K562 (cell line): ENCODE measurements at regions not wholly inside any gene's neighbourhood (a gene's known extent, or its start where the extent isn't known, plus 50 kb on each side); places are given as distances from the start of the nearest gene placed in this dataset.

Source experiments
- ATAC-seq: fragments of 200-7000 bp; cut with Tn5 transposase; 3 replicates; pipeline ENCODE4 v1.9.1; 2020; ENCODE audit warnings: moderate library complexity
- BruUV-seq: library from RNA; stranded (reverse); fragments of 400-500 nt; replicated peaks from 2 replicates; lab custom pipeline; 2021; lab: Mats Ljungman, UMichigan
- CTCF ChIA-PET: fragments of 300-600 bp; formaldehyde crosslinking; extraction: SDS; loops from one replicate; lab custom pipeline; 2021; ENCODE audit warnings: low intra/inter-chr PET ratio; lab: Yijun Ruan, JAX
- POLR2A ChIA-PET: fragments of 300-600, 350-650 bp; sonication (Branson Sonifier 250); formaldehyde crosslinking; extraction: SDS; loops from one replicate; lab custom pipeline; 2021; ENCODE audit warnings: antibody characterized with exemption, inconsistent platforms; lab: Yijun Ruan, JAX
- DNase-seq, 4 experiments: peaks; one replicate each; pipeline versions ENCODE4 v3.0.0 to v3.0.0-alpha.2; 2011 to 2018; ENCODE audit warnings: low spot score in 3 of 4, mixed read lengths in 3 of 4; ENCODE audit errors: extremely low read depth in 1 of 4
- FAIRE-seq: peaks from 2 replicates; lab custom pipeline; 2011; peaks lifted over from hg19 to GRCh38; lab: Jason Lieb, UNC
- H2AFZ ChIP-seq: 2 replicates; pipeline ENCODE4 v1.6.0; 2011; ENCODE audit warnings: low read depth, low read length, control low read depth, inconsistent platforms
- H3K27ac ChIP-seq: fragments of 200-600 bp; 3 replicates; pipeline ENCODE4 v1.8.0; 2011; ENCODE audit warnings: low read depth, mild to moderate bottlenecking, control low read depth, inconsistent platforms, low read length, moderate library complexity, mixed read lengths; ENCODE audit errors: extremely low read depth
- H3K27me3 ChIP-seq, 2 experiments: fragments of 300-600 bp in 1 of 2; 2 replicates in 1 of 2; 3 replicates in 1 of 2; pipeline versions ENCODE4 v1.6.0 to v1.8.0; 2011; ENCODE audit warnings: inconsistent platforms in 2 of 2, low read length in 2 of 2, mild to moderate bottlenecking in 1 of 2, mixed read lengths in 1 of 2, moderate library complexity in 1 of 2; ENCODE audit not compliant: control insufficient read depth in 2 of 2, insufficient read depth in 2 of 2
- H3K36me3 ChIP-seq: fragments of 300-600 bp; 3 replicates; pipeline ENCODE4 v1.8.0; 2011; ENCODE audit warnings: mild to moderate bottlenecking, low read length, inconsistent platforms; ENCODE audit not compliant: control insufficient read depth, insufficient read depth
- H3K4me1 ChIP-seq, 2 experiments: fragments of 200-600 bp in 1 of 2; replicated peaks in 1 of 2; 2 replicates in 1 of 2; 3 replicates in 1 of 2; pipeline versions ENCODE4 v1.5.1 to v1.8.0; 2011; ENCODE audit warnings: inconsistent platforms in 2 of 2, low read length in 2 of 2, mild to moderate bottlenecking in 1 of 2, mixed read lengths in 1 of 2, moderate library complexity in 1 of 2; ENCODE audit not compliant: control insufficient read depth in 2 of 2, insufficient read depth in 2 of 2
- H3K4me2 ChIP-seq: 2 replicates; pipeline ENCODE4 v1.6.1; 2011; ENCODE audit warnings: low read length, control low read depth, inconsistent platforms, mixed read lengths; ENCODE audit not compliant: insufficient read depth
- H3K4me3 ChIP-seq: fragments of 200-600 bp; sonication (generic), shearing (Covaris generic); 2 replicates; pipeline ENCODE4 v1.5.1; 2016; ENCODE audit warnings: control low read depth, inconsistent platforms
- H3K79me2 ChIP-seq: fragments of 200-600 bp; 3 replicates; pipeline ENCODE4 v1.8.0; 2011; ENCODE audit warnings: low read length, inconsistent platforms; ENCODE audit not compliant: control insufficient read depth, insufficient read depth
- H3K9ac ChIP-seq, 2 experiments: 2 replicates each; pipeline versions ENCODE4 v1.6.0 to v1.6.1; 2011; ENCODE audit warnings: low read depth in 2 of 2, low read length in 2 of 2, control low read depth in 1 of 2, inconsistent platforms in 1 of 2, mild to moderate bottlenecking in 1 of 2, mixed read lengths in 1 of 2; ENCODE audit not compliant: insufficient read depth in 1 of 2
- H3K9me1 ChIP-seq: one replicate; pipeline ENCODE4 v1.6.0; 2011; ENCODE audit warnings: inconsistent platforms, mild to moderate bottlenecking, low read length, moderate library complexity; ENCODE audit not compliant: control insufficient read depth, insufficient read depth
- H3K9me3 ChIP-seq: replicated peaks from 2 replicates; pipeline ENCODE4 v1.5.1; 2011; ENCODE audit warnings: low read depth, low read length, inconsistent platforms; ENCODE audit not compliant: control insufficient read depth, insufficient read depth
- H4K20me1 ChIP-seq: replicated peaks from 2 replicates; pipeline ENCODE4 v1.6.1; 2011; ENCODE audit warnings: low read length, inconsistent platforms, mixed read lengths; ENCODE audit not compliant: control insufficient read depth, insufficient read depth
- HMBOX1 ChIP-seq: sonication (generic); IDR thresholded peaks from 2 replicates; pipeline ENCODE4 v1.6.1; 2016
- PBX2 ChIP-seq, 2 experiments: IDR thresholded peaks in 1 of 2; conservative IDR thresholded peaks in 1 of 2; 2 replicates each; pipeline ENCODE4 v1.6.1; 2016; ENCODE audit warnings: low read depth in 2 of 2, mild to moderate bottlenecking in 1 of 2, missing compliant biosample characterization in 1 of 2, missing genetic modification characterization in 1 of 2, moderate library complexity in 1 of 2
- REST ChIP-seq, 2 experiments: fragments of 450-650 bp; formaldehyde crosslinking in 1 of 2; IDR thresholded peaks; 2 replicates each; pipeline versions ENCODE4 v1.4.0 to v1.6.1; 2014 to 2020; ENCODE audit warnings: mild to moderate bottlenecking in 2 of 2, borderline replicate concordance in 1 of 2, low read depth in 1 of 2
- WGBS: fragments of 100-300 bp; shearing (Covaris generic); methylation state at CpG from one replicate; pipeline ENCODE4 v1.1.6; 2016; ENCODE audit warnings: low coverage, mixed read lengths; ENCODE audit not compliant: insufficient coverage; ENCODE audit errors: missing lambda C conversion rate; 5-methylcytosine and 5-hydroxymethylcytosine counted together
- in situ Hi-C: fragments of 300-500 bp; cut with MboI; formaldehyde crosslinking; loops from 4 replicates; pipeline ENCODE4 v1.15.0; 2018; ENCODE audit warnings: inconsistent platforms, mixed read lengths
- intact Hi-C: fragments of 100-400 bp; cut with micrococcal nuclease; formaldehyde crosslinking; loops from 2 replicates; pipeline ENCODE4 v1.14.2; 2022

- Histone ChIP-seq H3K9me1 (no peaks in the 10 kb centered on the region), H3K4me2 (no peak overlapping the region), H3K36me3 (peaks cover 9% of the 10 kb centered on the region; the same call in 1 of the 3 replicates), H3K9me3 (no peaks in the 10 kb centered on the region), H3K4me3 (no peak overlapping the region), H3K27ac (no peak overlapping the region), H3K4me1 (peaks cover 6 to 10% of the 10 kb centered on the region in 2 experiments), H3K9ac (no peak overlapping the region; a peak in 1 of 4 replicates), H3K27me3 (peaks cover 0 to 4% of the 10 kb centered on the region in 2 experiments; a peak in 2 of 5 replicates), H3K79me2 (no peaks in the 10 kb centered on the region), H4K20me1 (no peaks in the 10 kb centered on the region; the same call in 1 of the 2 replicates), H2AFZ (no peak overlapping the region)
- in situ Hi-C loops, result no loop called here
- ChIA-PET POLR2A (interaction anchor here (0.6 to 0.9 kb wide), 2 partner anchors 10 to 45 kb away, joined by 3 to 4 read pairs; no protein-coding TSS in a partner anchor), CTCF (no interaction called here)
- TF ChIP-seq HMBOX1 (peak; percentile 81; the same call in 1 of the 2 replicates), PBX2 (CRISPR knock-in tag; IDR thresholded peaks at IDR 0.05; ENCODE audit: low read depth) (no peak), PBX2 (tag; conservative IDR thresholded peaks at IDR 0.05; ENCODE audit: low read depth) (no peak), REST (IDR thresholded peaks at IDR 0.05; ENCODE audit: borderline replicate concordance) (peak; percentile 51), REST (CRISPR knock-in tag; IDR thresholded peaks at IDR 0.05; ENCODE audit: low read depth) (no peak)
- FAIRE-seq (no peak), ATAC-seq (no peak), DNase-seq (no peak)
- WGBS, result 26% methylated on average over 3 of the region's 3 CpGs
- intact Hi-C loops, result no loop called here
- no TSS peak for BruUV-seq
Observed at GRCh38 chr1:201720522-201720844, 108.5 kb upstream of the IPO9 start.
